ENCODE measurements at regions not wholly inside any gene's neighbourhood (a gene's known extent, or its start where the extent isn't known, plus 50 kb on each side); places are given as distances from the start of the nearest gene placed in this dataset.

DNA sequence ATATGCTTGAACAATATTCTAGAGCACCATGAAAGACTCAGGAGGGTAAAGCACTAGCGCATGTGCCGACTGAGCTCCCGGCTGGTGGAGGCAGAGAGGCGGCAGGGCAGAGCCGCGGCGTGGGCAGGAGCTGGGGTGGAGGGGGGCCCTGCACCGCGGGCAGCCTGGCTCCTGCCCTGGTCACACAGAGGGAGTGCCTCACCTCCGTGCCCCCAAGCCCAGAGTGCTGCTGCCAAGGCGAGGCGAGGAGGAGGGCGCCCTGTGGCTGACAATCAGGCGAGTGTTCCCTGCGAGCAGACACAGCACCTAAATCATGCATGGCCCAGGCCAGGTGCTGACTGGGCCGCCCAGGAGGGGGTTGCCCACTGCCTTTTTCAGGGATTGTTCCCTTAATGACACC, 105.8 kb upstream of the TNRC6C start:
- Histone ChIP-seq H3K36me3 (ENCODE audit: control insufficient read depth in 4 of 4, insufficient read depth in 3 of 4, low read depth in 1 of 4, low read length in 3 of 4) (no peaks in the 10 kb centered on the region), H3K9ac (ENCODE audit: low read depth in 1 of 2, low read length in 2 of 2) (no peak overlapping the region), H3K27ac (ENCODE audit: low read depth in 1 of 2, low read length in 2 of 2) (no peak overlapping the region), H3K4me3 (ENCODE audit: low read depth in 1 of 3, low read length in 3 of 3) (no peak overlapping the region), H3K4me1 (ENCODE audit: control insufficient read depth in 4 of 4, insufficient read depth in 4 of 4, low read length in 3 of 4) (no peaks in the 10 kb centered on the region), H3K9me3 (ENCODE audit: control insufficient read depth in 4 of 4, low read length in 3 of 4) (no peaks in the 10 kb centered on the region), H3K27me3 (ENCODE audit: control insufficient read depth in 4 of 4, insufficient read depth in 4 of 4, low read length in 3 of 4) (no peaks in the 10 kb centered on the region)
- no peak for TF ChIP-seq HNF4A (conservative IDR thresholded peaks at IDR 0.05)
- TF ChIP-seq, protein P1, sequence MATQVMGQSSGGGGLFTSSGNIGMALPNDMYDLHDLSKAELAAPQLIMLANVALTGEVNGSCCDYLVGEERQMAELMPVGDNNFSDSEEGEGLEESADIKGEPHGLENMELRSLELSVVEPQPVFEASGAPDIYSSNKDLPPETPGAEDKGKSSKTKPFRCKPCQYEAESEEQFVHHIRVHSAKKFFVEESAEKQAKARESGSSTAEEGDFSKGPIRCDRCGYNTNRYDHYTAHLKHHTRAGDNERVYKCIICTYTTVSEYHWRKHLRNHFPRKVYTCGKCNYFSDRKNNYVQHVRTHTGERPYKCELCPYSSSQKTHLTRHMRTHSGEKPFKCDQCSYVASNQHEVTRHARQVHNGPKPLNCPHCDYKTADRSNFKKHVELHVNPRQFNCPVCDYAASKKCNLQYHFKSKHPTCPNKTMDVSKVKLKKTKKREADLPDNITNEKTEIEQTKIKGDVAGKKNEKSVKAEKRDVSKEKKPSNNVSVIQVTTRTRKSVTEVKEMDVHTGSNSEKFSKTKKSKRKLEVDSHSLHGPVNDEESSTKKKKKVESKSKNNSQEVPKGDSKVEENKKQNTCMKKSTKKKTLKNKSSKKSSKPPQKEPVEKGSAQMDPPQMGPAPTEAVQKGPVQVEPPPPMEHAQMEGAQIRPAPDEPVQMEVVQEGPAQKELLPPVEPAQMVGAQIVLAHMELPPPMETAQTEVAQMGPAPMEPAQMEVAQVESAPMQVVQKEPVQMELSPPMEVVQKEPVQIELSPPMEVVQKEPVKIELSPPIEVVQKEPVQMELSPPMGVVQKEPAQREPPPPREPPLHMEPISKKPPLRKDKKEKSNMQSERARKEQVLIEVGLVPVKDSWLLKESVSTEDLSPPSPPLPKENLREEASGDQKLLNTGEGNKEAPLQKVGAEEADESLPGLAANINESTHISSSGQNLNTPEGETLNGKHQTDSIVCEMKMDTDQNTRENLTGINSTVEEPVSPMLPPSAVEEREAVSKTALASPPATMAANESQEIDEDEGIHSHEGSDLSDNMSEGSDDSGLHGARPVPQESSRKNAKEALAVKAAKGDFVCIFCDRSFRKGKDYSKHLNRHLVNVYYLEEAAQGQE (IDR thresholded peaks at IDR 0.05): no peak
- TF ChIP-seq, protein P2, sequence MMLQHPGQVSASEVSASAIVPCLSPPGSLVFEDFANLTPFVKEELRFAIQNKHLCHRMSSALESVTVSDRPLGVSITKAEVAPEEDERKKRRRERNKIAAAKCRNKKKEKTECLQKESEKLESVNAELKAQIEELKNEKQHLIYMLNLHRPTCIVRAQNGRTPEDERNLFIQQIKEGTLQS (IDR thresholded peaks at IDR 0.05): no peak
- TF ChIP-seq GABPA (IDR thresholded peaks at IDR 0.05 in 1 of 2, conservative IDR thresholded peaks at IDR 0.05 in 1 of 2): no peak
- TF ChIP-seq YY1 (IDR thresholded peaks at IDR 0.05): no peak
- no peak for TF ChIP-seq SP1 (IDR thresholded peaks at IDR 0.05)
- TF ChIP-seq TAF1 (conservative IDR thresholded peaks at IDR 0.05): no peak
- WGBS: 90% methylated on average over 16 of the region's 16 CpGs
- DNase-seq (ENCODE audit: low spot score): no peak

DNA sequence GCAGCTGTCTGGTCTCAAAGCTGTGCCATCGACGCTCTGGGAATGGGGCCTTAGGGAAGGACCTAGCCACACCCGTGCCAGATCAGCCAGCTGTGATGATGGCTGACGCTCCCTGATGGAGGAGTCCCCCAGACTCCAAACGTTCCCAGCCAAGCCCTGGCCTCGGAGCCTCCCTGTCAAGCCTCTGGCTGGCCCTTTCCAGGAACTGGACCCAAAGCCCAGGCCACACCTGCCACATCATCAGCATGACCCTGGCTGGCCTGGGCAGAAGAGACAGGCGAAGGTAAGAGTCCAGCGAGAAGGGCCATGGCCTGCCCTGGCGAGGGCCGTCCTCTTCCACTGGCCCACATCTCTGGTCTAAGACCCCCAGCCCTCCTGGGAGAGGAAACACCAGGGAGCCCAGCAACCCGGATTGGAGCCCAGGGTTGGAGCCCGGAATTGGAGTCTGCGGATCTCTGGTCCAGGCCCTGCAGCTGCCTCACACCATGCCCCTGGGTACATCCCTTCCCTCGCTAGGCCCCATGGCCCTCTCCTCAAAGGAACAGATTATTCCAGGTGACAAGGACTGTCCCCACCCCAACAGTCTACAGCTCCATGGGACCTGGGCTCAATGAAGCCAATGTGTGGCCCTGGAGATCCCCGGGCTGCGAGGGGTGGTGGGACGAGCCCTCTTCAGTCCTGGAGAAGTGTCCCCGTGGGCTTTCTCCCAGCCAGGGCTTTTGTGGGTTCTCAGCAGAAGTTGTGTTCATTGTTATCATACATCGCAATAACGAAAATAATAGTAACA, 105.1 kb upstream of the TNRC6C start:
- no peak for DNase-seq (ENCODE audit: low spot score)
- TF ChIP-seq, protein P3, sequence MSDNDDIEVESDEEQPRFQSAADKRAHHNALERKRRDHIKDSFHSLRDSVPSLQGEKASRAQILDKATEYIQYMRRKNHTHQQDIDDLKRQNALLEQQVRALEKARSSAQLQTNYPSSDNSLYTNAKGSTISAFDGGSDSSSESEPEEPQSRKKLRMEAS (IDR thresholded peaks at IDR 0.05): no peak
- TF ChIP-seq SP1 (IDR thresholded peaks at IDR 0.05) (no peak), RXRA (IDR thresholded peaks at IDR 0.05) (no peak), YY1 (IDR thresholded peaks at IDR 0.05) (no peak), EGR1 (IDR thresholded peaks at IDR 0.05; ENCODE audit: low read depth in 2 of 2) (no peak), RAD21 (IDR thresholded peaks at IDR 0.05) (no peak), FOXA1 (IDR thresholded peaks at IDR 0.05) (no peak), HNF4A (conservative IDR thresholded peaks at IDR 0.05) (no peak), JUND (IDR thresholded peaks at IDR 0.05) (no peak), HNF4G (IDR thresholded peaks at IDR 0.05) (no peak), FOXA2 (IDR thresholded peaks at IDR 0.05) (no peak), TAF1 (conservative IDR thresholded peaks at IDR 0.05) (no peak), NR2F2 (IDR thresholded peaks at IDR 0.05) (no peak), GABPA (IDR thresholded peaks at IDR 0.05 in 1 of 2, conservative IDR thresholded peaks at IDR 0.05 in 1 of 2) (no peak)
- TF ChIP-seq, protein P4, sequence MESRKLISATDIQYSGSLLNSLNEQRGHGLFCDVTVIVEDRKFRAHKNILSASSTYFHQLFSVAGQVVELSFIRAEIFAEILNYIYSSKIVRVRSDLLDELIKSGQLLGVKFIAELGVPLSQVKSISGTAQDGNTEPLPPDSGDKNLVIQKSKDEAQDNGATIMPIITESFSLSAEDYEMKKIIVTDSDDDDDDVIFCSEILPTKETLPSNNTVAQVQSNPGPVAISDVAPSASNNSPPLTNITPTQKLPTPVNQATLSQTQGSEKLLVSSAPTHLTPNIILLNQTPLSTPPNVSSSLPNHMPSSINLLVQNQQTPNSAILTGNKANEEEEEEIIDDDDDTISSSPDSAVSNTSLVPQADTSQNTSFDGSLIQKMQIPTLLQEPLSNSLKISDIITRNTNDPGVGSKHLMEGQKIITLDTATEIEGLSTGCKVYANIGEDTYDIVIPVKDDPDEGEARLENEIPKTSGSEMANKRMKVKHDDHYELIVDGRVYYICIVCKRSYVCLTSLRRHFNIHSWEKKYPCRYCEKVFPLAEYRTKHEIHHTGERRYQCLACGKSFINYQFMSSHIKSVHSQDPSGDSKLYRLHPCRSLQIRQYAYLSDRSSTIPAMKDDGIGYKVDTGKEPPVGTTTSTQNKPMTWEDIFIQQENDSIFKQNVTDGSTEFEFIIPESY (IDR thresholded peaks at IDR 0.05): no peak
- TF ChIP-seq, protein P1 (IDR thresholded peaks at IDR 0.05): no peak
- TF ChIP-seq, protein P2 (IDR thresholded peaks at IDR 0.05): no peak
- TF ChIP-seq, protein P5, sequence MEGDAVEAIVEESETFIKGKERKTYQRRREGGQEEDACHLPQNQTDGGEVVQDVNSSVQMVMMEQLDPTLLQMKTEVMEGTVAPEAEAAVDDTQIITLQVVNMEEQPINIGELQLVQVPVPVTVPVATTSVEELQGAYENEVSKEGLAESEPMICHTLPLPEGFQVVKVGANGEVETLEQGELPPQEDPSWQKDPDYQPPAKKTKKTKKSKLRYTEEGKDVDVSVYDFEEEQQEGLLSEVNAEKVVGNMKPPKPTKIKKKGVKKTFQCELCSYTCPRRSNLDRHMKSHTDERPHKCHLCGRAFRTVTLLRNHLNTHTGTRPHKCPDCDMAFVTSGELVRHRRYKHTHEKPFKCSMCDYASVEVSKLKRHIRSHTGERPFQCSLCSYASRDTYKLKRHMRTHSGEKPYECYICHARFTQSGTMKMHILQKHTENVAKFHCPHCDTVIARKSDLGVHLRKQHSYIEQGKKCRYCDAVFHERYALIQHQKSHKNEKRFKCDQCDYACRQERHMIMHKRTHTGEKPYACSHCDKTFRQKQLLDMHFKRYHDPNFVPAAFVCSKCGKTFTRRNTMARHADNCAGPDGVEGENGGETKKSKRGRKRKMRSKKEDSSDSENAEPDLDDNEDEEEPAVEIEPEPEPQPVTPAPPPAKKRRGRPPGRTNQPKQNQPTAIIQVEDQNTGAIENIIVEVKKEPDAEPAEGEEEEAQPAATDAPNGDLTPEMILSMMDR (IDR thresholded peaks at IDR 0.05; ENCODE audit: low read depth, low read length, missing input control): no peak
- WGBS: 87% methylated on average over 20 of the region's 20 CpGs

More for the DNA sequence above, 105.1 kb upstream of the TNRC6C start:
- Histone ChIP-seq H3K9me3 (ENCODE audit: control insufficient read depth in 4 of 4, low read length in 3 of 4) (no peaks in the 10 kb centered on the region), H3K9ac (ENCODE audit: low read depth in 1 of 2, low read length in 2 of 2) (no peak overlapping the region), H3K4me1 (ENCODE audit: control insufficient read depth in 4 of 4, insufficient read depth in 4 of 4, low read length in 3 of 4) (no peaks in the 10 kb centered on the region), H3K36me3 (ENCODE audit: control insufficient read depth in 4 of 4, insufficient read depth in 3 of 4, low read depth in 1 of 4, low read length in 3 of 4) (no peaks in the 10 kb centered on the region), H3K4me3 (ENCODE audit: low read depth in 1 of 3, low read length in 3 of 3) (no peak overlapping the region), H3K27ac (ENCODE audit: low read depth in 1 of 2, low read length in 2 of 2) (no peak overlapping the region), H3K27me3 (ENCODE audit: control insufficient read depth in 4 of 4, insufficient read depth in 4 of 4, low read length in 3 of 4) (no peaks in the 10 kb centered on the region)

Measured in liver (tissue), 8 donors.